Keratinocyte (primary cell): ENCODE measurements at regions not wholly inside any gene's neighbourhood (a gene's known extent, or its start where the extent isn't known, plus 50 kb on each side); places are given as distances from the start of the nearest gene placed in this dataset.

Source experiments
- DNase-seq: peaks from one replicate; pipeline ENCODE4 v3.0.0-alpha.2; 2011; ENCODE audit warnings: low read depth, missing footprints, low spot score
- FAIRE-seq: peaks from 2 replicates; lab custom pipeline; 2011; peaks lifted over from hg19 to GRCh38; lab: Jason Lieb, UNC
- H2AFZ ChIP-seq: 2 replicates; pipeline ENCODE4 v1.6.0; 2012; ENCODE audit warnings: low read length, control low read depth, inconsistent platforms; ENCODE audit not compliant: control insufficient read depth
- H3K27ac ChIP-seq: 2 replicates; pipeline ENCODE4 v1.5.1; 2011; ENCODE audit warnings: low read length; ENCODE audit not compliant: control insufficient read depth, insufficient read depth
- H3K27me3 ChIP-seq: 3 replicates; pipeline ENCODE4 v1.6.0; 2011; ENCODE audit warnings: low read length; ENCODE audit not compliant: control insufficient read depth, insufficient read depth; ENCODE audit errors: extremely low read depth
- H3K36me3 ChIP-seq, 2 experiments: 2 replicates in 1 of 2; 3 replicates in 1 of 2; pipeline ENCODE4 v1.5.1; 2011; ENCODE audit warnings: low read length in 2 of 2, mild to moderate bottlenecking in 1 of 2; ENCODE audit not compliant: control insufficient read depth in 2 of 2, insufficient read depth in 2 of 2; ENCODE audit errors: extremely low read depth in 1 of 2
- H3K4me1 ChIP-seq: 3 replicates; pipeline ENCODE4 v1.5.1; 2011; ENCODE audit warnings: low read length; ENCODE audit not compliant: control insufficient read depth, insufficient read depth; ENCODE audit errors: extremely low read depth
- H3K4me2 ChIP-seq: 3 replicates; pipeline ENCODE4 v1.6.0; 2011; ENCODE audit warnings: low read depth, low read length; ENCODE audit not compliant: control insufficient read depth, insufficient read depth; ENCODE audit errors: extremely low read depth
- H3K4me3 ChIP-seq, 3 experiments: fragments of 200-600 bp in 1 of 3; sonication (generic) in 1 of 3; 2 replicates in 2 of 3; 3 replicates in 1 of 3; pipeline ENCODE4 v1.5.1; 2011 to 2016; ENCODE audit warnings: low read length in 3 of 3, mild to moderate bottlenecking in 3 of 3, control low read depth in 2 of 3, inconsistent platforms in 1 of 3, low read depth in 1 of 3, mixed read lengths in 1 of 3, mixed run types in 1 of 3, moderate library complexity in 1 of 3; ENCODE audit not compliant: control insufficient read depth in 2 of 3, insufficient read depth in 2 of 3; ENCODE audit errors: extremely low read depth in 1 of 3
- H3K79me2 ChIP-seq: 2 replicates; pipeline ENCODE4 v1.6.0; 2012; ENCODE audit warnings: low read length; ENCODE audit not compliant: control insufficient read depth, insufficient read depth
- H3K9ac ChIP-seq: 3 replicates; pipeline ENCODE4 v1.6.0; 2011; ENCODE audit warnings: low read length; ENCODE audit not compliant: control insufficient read depth, insufficient read depth; ENCODE audit errors: extremely low read depth
- H3K9me1 ChIP-seq: 3 replicates; pipeline ENCODE4 v1.6.0; 2011; ENCODE audit warnings: low read length; ENCODE audit not compliant: control insufficient read depth, insufficient read depth; ENCODE audit errors: extremely low read depth
- H3K9me3 ChIP-seq: 2 replicates; pipeline ENCODE4 v1.5.1; 2012; ENCODE audit warnings: low read depth, low read length; ENCODE audit not compliant: control insufficient read depth
- H4K20me1 ChIP-seq: 3 replicates; pipeline ENCODE4 v1.6.0; 2011; ENCODE audit warnings: low read length; ENCODE audit not compliant: control insufficient read depth, insufficient read depth; ENCODE audit errors: extremely low read depth
- EZH2 ChIP-seq: IDR thresholded peaks from one replicate; pipeline ENCODE4 v1.6.1; 2012; ENCODE audit warnings: inconsistent platforms, mild to moderate bottlenecking, low read length, moderate library complexity
- dilution Hi-C: fragments of 300-500 bp; cut with MboI; formaldehyde crosslinking; loops from one replicate; pipeline ENCODE4 v1.7.0; 2020; ENCODE audit warnings: low sequenced_read_pairs; ENCODE audit not compliant: extremely low pct_ligation_motif_present
- TF ChIP-seq, protein P1 (sequence below), 3 experiments: IDR thresholded peaks in 1 of 3; conservative IDR thresholded peaks in 1 of 3; optimal IDR thresholded peaks in 1 of 3; 2 replicates in 2 of 3; 3 replicates in 1 of 3; pipeline versions ENCODE3 to v1.5.1; 2011; ENCODE audit warnings: low read length in 3 of 3, mild to moderate bottlenecking in 3 of 3, moderate library complexity in 2 of 3, control low read depth in 1 of 3, inconsistent platforms in 1 of 3; ENCODE audit not compliant: insufficient read depth in 2 of 3; ENCODE audit errors: extremely low read depth in 1 of 3

DNA sequence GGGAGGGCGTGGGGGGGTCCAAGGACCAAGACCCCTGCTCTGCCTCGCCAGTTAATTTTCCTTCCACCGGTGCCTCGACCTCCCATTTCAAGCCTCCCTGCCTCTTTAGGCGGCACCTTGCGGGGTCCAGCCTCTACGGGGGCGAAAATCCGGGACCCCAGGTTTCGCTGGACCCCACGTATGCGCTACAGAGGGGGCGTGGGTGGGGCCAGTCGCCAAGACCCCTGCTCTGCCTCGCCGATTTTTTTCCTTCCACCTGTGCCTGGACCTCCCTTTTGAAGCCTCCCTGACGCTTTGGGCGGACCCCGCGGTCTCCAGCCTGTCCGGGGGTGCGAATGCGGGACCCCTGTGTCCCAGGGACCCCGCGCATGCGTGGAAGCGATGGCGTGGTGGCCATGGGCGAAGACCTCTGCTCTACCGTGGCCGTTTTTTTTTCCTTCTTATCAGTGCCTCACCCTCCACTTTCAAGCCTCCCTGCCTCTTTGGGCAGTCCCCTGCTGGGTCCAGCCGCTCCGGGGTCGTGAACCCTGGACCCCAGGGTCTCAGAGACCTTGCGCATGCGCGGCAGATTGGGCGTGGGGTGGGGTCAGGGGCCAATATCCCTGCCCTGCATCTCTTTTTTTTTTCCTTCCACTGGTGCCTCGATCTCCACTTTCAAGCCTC, 324.2 kb downstream of the ALG10 start:
- H4K20me1 ChIP-seq = no peaks in the 10 kb centered on the region
- H3K27ac ChIP-seq = no peak overlapping the region
- H3K36me3 ChIP-seq = no peaks in the 10 kb centered on the region
- DNase-seq (no peak), FAIRE-seq (no peak)
- no peak overlapping the region for H2AFZ ChIP-seq
- no peak for TF ChIP-seq EZH2
- TF ChIP-seq, protein P1, sequence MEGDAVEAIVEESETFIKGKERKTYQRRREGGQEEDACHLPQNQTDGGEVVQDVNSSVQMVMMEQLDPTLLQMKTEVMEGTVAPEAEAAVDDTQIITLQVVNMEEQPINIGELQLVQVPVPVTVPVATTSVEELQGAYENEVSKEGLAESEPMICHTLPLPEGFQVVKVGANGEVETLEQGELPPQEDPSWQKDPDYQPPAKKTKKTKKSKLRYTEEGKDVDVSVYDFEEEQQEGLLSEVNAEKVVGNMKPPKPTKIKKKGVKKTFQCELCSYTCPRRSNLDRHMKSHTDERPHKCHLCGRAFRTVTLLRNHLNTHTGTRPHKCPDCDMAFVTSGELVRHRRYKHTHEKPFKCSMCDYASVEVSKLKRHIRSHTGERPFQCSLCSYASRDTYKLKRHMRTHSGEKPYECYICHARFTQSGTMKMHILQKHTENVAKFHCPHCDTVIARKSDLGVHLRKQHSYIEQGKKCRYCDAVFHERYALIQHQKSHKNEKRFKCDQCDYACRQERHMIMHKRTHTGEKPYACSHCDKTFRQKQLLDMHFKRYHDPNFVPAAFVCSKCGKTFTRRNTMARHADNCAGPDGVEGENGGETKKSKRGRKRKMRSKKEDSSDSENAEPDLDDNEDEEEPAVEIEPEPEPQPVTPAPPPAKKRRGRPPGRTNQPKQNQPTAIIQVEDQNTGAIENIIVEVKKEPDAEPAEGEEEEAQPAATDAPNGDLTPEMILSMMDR (optimal IDR thresholded peaks at IDR 0.05 in 1 of 3, IDR thresholded peaks at IDR 0.05 in 1 of 3, conservative IDR thresholded peaks at IDR 0.05 in 1 of 3; ENCODE audit: extremely low read depth in 1 of 3, insufficient read depth in 2 of 3, low read length in 3 of 3) = no peak
- H3K4me1 ChIP-seq = no peaks in the 10 kb centered on the region
- no peaks in the 10 kb centered on the region for H3K79me2 ChIP-seq
- peaks cover 7% of the 10 kb centered on the region for H3K9me3 ChIP-seq
- no peaks in the 10 kb centered on the region for H3K9me1 ChIP-seq
- H3K4me3 ChIP-seq = no peak overlapping the region
- no peak overlapping the region for H3K9ac ChIP-seq
- dilution Hi-C loops = no loop called here
- H3K27me3 ChIP-seq = no peaks in the 10 kb centered on the region
- no peak overlapping the region for H3K4me2 ChIP-seq

- no peak for TF ChIP-seq EZH2
- TF ChIP-seq, protein P1 (optimal IDR thresholded peaks at IDR 0.05 in 1 of 3, IDR thresholded peaks at IDR 0.05 in 1 of 3, conservative IDR thresholded peaks at IDR 0.05 in 1 of 3; ENCODE audit: extremely low read depth in 1 of 3, insufficient read depth in 2 of 3, low read length in 3 of 3) = no peak
- Histone ChIP-seq H3K9me1 (no peaks in the 10 kb centered on the region), H3K4me3 (no peak overlapping the region), H3K27me3 (no peaks in the 10 kb centered on the region), H3K27ac (no peak overlapping the region), H3K4me1 (no peaks in the 10 kb centered on the region), H3K79me2 (no peaks in the 10 kb centered on the region), H3K9me3 (peaks cover 7% of the 10 kb centered on the region), H3K9ac (no peak overlapping the region), H3K4me2 (no peak overlapping the region), H2AFZ (no peak overlapping the region), H4K20me1 (no peaks in the 10 kb centered on the region), H3K36me3 (no peaks in the 10 kb centered on the region)
- dilution Hi-C loops = no loop called here
- DNase-seq = no peak
- no peak for FAIRE-seq
Observed at GRCh38 chr12:34347367-34347766, 325.1 kb downstream of the ALG10 start.
